ENCODE measurements at regions not wholly inside any gene's neighbourhood (a gene's known extent, or its start where the extent isn't known, plus 50 kb on each side); places are given as distances from the start of the nearest gene placed in this dataset.

GRCh38 chr7:18400726-18401125 lies 94.8 kb upstream of the HDAC9 start:
- Histone ChIP-seq H3K4me3 (no peak overlapping the region), H3K4me1 (ENCODE audit: low read depth) (no peaks in the 10 kb centered on the region), H3K9me3 (no peaks in the 10 kb centered on the region), H3K36me3 (ENCODE audit: low read depth) (no peaks in the 10 kb centered on the region)
- no peak for TF ChIP-seq CTCF (IDR thresholded peaks at IDR 0.05)
- DNase-seq = no peak
- intact Hi-C loops (cut with DNase I, micrococcal nuclease) = no loop called here
- no peak for ATAC-seq

- no peak for TF ChIP-seq CTCF (IDR thresholded peaks at IDR 0.05)
- Histone ChIP-seq H3K9me3 (no peaks in the 10 kb centered on the region), H3K4me3 (no peak overlapping the region), H3K4me1 (ENCODE audit: low read depth) (no peaks in the 10 kb centered on the region), H3K36me3 (ENCODE audit: low read depth) (no peaks in the 10 kb centered on the region)
- no peak for DNase-seq
- no peak for ATAC-seq
- intact Hi-C loops (cut with DNase I, micrococcal nuclease) = no loop called here
These were observed 93.8 kb upstream of the HDAC9 start for GRCh38 chr7:18401757-18402156.

GRCh38 chr7:18402488-18403183 lies 92.9 kb upstream of the HDAC9 start:
- ATAC-seq (peak; percentile 58), DNase-seq (no peak)
- TF ChIP-seq CTCF (IDR thresholded peaks at IDR 0.05) = no peak
- H3K9me3 ChIP-seq = no peaks in the 10 kb centered on the region
- no peak overlapping the region for H3K4me3 ChIP-seq
- no peaks in the 10 kb centered on the region for H3K4me1 ChIP-seq (ENCODE audit: low read depth)
- H3K36me3 ChIP-seq (ENCODE audit: low read depth) = no peaks in the 10 kb centered on the region
- intact Hi-C loops (cut with DNase I, micrococcal nuclease) = no loop called here

- DNase-seq = no peak
- intact Hi-C loops (cut with DNase I, micrococcal nuclease) = no loop called here
- Histone ChIP-seq H3K36me3 (ENCODE audit: low read depth) (no peaks in the 10 kb centered on the region), H3K4me1 (ENCODE audit: low read depth) (no peaks in the 10 kb centered on the region), H3K9me3 (no peaks in the 10 kb centered on the region), H3K4me3 (no peak overlapping the region)
- ATAC-seq = no peak
- TF ChIP-seq CTCF (IDR thresholded peaks at IDR 0.05) = no peak
These were observed 89.8 kb upstream of the HDAC9 start for GRCh38 chr7:18405726-18406125.

- ATAC-seq = no peak
- intact Hi-C loops (cut with DNase I, micrococcal nuclease) = no loop called here
These were observed 88.2 kb upstream of the HDAC9 start for GRCh38 chr7:18407385-18407784.

More at GRCh38 chr7:18407385-18407784, 88.2 kb upstream of the HDAC9 start:
- no peak overlapping the region for H3K4me3 ChIP-seq
- TF ChIP-seq CTCF (IDR thresholded peaks at IDR 0.05) = no peak
- DNase-seq = no peak
- no peaks in the 10 kb centered on the region for H3K36me3 ChIP-seq (ENCODE audit: low read depth)
- H3K9me3 ChIP-seq = no peaks in the 10 kb centered on the region
- no peaks in the 10 kb centered on the region for H3K4me1 ChIP-seq (ENCODE audit: low read depth)

Measured in mucosa of descending colon (tissue), 3 donors.